ENCODE measurements at regions not wholly inside any gene's neighbourhood (a gene's known extent, or its start where the extent isn't known, plus 50 kb on each side); places are given as distances from the start of the nearest gene placed in this dataset.
A peak's percentile ranks its signal among the peaks of the same experiment; 100 is the strongest.
"Not testable (repeated sequence)": the region's sequence is repeated elsewhere in the genome, so short reads cannot be mapped to it uniquely, and the experiment has no call there.

GRCh38 chr2:89222063-89222732 is 530.7 kb downstream of the RPIA start:
- H3K36me3 ChIP-seq (ENCODE audit: insufficient read depth, low read length); H3K4me1 ChIP-seq (ENCODE audit: low read length); H4K20me1 ChIP-seq (ENCODE audit: insufficient read depth, low read depth, low read length); H2AFZ ChIP-seq (ENCODE audit: low read length); H3K27me3 ChIP-seq (ENCODE audit: low read length); H3K9me2 ChIP-seq (replicated peaks; ENCODE audit: insufficient read depth, low read length); H3K79me2 ChIP-seq (ENCODE audit: low read length); H3K9me3 ChIP-seq (ENCODE audit: low read length): not testable (repeated sequence)
- Histone ChIP-seq H3K27ac (ENCODE audit: low read length) (peak overlapping the region; percentile 85), H3K9ac (ENCODE audit: low read length) (peak overlapping the region; percentile 51; the same call in 1 of the 2 replicates), H3K4me3 (ENCODE audit: low read length) (peak overlapping the region; percentile 44; the same call in 1 of the 2 replicates), H3K4me2 (ENCODE audit: low read depth, low read length, poor library complexity, severe bottlenecking) (peak overlapping the region; percentile 35)
- DNase-seq, result peak; percentile 47

DNA sequence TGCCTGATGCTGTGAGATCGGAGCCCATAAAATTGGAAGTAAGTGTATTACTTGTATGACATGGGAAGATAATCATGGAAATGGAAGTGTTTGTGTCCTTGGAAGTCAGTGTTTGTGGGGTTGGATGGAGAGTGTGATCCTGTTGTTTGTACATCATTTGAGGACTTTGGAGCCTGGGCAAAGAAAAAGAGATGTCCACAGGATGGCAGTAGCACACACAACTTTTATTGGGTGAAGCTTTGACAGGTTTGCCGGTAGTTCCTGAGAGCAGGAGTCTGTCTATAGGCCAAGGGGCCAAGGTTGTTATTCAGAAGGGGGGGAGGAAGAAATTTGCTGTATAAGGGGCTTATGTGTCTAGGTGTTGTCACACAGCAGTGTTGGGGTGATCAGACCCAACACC is 533.3 kb downstream of the RPIA start:
- H3K27ac ChIP-seq (ENCODE audit: low read length); H3K4me2 ChIP-seq (ENCODE audit: low read depth, low read length, poor library complexity, severe bottlenecking): not testable (repeated sequence)

DNA sequence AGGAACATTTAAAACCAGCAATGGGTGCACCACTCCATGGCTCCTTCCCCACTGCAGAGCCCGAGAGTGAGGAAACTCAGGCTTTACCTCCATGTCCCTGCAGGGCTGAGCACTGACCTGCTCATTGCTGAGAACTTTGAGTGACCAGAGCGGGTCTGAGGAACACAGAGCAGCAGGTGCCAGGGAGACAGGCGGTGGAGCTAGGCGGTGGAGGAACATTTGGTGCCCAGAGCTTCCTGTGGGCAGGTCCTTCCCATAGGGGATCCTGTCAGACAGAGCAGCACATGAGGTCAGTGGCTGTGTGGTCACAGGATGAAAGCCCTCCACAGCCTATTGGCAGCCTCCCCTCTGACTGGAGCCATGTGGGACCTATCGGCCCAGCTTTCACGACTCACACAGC is 538.5 kb downstream of the RPIA start:
- H3K4me2 ChIP-seq (ENCODE audit: low read depth, low read length, poor library complexity, severe bottlenecking); H3K9me2 ChIP-seq (replicated peaks; ENCODE audit: insufficient read depth, low read length); H3K9me3 ChIP-seq (ENCODE audit: low read length); H3K79me2 ChIP-seq (ENCODE audit: low read length); DNase-seq; H2AFZ ChIP-seq (ENCODE audit: low read length); H3K4me1 ChIP-seq (ENCODE audit: low read length); H3K36me3 ChIP-seq (ENCODE audit: insufficient read depth, low read length); H3K27ac ChIP-seq (ENCODE audit: low read length); H4K20me1 ChIP-seq (ENCODE audit: insufficient read depth, low read depth, low read length); H3K4me3 ChIP-seq (ENCODE audit: low read length); H3K27me3 ChIP-seq (ENCODE audit: low read length); H3K9ac ChIP-seq (ENCODE audit: low read length): not testable (repeated sequence)

More for the DNA sequence above, 533.3 kb downstream of the RPIA start:
- not testable (repeated sequence) for H3K4me3 ChIP-seq (ENCODE audit: low read length); H4K20me1 ChIP-seq (ENCODE audit: insufficient read depth, low read depth, low read length); H3K9ac ChIP-seq (ENCODE audit: low read length); H3K9me3 ChIP-seq (ENCODE audit: low read length); H3K27me3 ChIP-seq (ENCODE audit: low read length); DNase-seq; H3K4me1 ChIP-seq (ENCODE audit: low read length); H3K79me2 ChIP-seq (ENCODE audit: low read length); H2AFZ ChIP-seq (ENCODE audit: low read length); H3K9me2 ChIP-seq (replicated peaks; ENCODE audit: insufficient read depth, low read length); H3K36me3 ChIP-seq (ENCODE audit: insufficient read depth, low read length)

DNA sequence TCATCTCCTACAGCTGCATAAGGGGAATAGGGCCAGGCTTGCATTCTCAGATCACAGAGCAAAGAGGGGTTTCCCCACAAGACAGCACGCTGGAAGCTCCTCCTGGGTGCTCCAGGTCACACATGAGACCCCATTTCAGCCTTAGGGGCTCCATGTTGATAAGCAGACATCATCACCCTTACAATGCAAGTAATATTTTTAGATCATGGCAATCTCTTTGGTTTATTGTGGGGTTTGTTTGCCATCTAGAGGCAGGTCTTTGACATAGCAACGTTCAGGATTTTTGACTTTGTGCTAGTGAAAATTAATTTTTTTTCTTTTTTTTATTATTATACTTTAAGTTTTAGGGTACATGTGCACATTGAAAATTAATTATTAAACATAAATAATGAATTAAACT is 539.8 kb downstream of the RPIA start:
- H4K20me1 ChIP-seq (ENCODE audit: insufficient read depth, low read depth, low read length); H3K9me3 ChIP-seq (ENCODE audit: low read length); H3K9me2 ChIP-seq (replicated peaks; ENCODE audit: insufficient read depth, low read length); H3K27me3 ChIP-seq (ENCODE audit: low read length); H3K36me3 ChIP-seq (ENCODE audit: insufficient read depth, low read length); H3K4me3 ChIP-seq (ENCODE audit: low read length); H3K27ac ChIP-seq (ENCODE audit: low read length); H3K4me1 ChIP-seq (ENCODE audit: low read length); H3K4me2 ChIP-seq (ENCODE audit: low read depth, low read length, poor library complexity, severe bottlenecking); DNase-seq; H3K9ac ChIP-seq (ENCODE audit: low read length); H3K79me2 ChIP-seq (ENCODE audit: low read length); H2AFZ ChIP-seq (ENCODE audit: low read length): not testable (repeated sequence)

DNA sequence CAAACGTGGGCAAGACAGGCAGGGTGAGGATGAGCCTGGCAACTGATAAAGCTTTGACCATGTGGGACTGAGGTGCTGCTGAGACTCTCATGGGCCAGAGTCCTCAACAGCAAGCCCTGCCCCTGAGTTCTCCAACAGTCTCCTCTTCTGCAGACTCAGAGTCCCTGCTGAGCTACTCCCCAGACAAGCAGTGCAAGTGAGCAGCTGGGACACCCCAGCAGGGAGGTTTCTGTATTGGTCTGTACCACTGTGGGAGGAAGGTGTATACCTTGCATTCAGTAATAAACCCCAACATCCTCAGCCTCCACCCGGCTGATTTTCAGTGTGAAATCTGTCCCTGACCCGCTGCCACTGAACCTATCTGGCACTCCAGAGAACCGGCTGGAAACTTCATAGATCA is 542.5 kb downstream of the RPIA start:
- H4K20me1 ChIP-seq (ENCODE audit: insufficient read depth, low read depth, low read length); H3K79me2 ChIP-seq (ENCODE audit: low read length); H3K9me2 ChIP-seq (replicated peaks; ENCODE audit: insufficient read depth, low read length); H3K4me1 ChIP-seq (ENCODE audit: low read length); H3K9me3 ChIP-seq (ENCODE audit: low read length); H2AFZ ChIP-seq (ENCODE audit: low read length); H3K36me3 ChIP-seq (ENCODE audit: insufficient read depth, low read length); DNase-seq; H3K27me3 ChIP-seq (ENCODE audit: low read length): not testable (repeated sequence)
- Histone ChIP-seq H3K4me3 (ENCODE audit: low read length) (peak overlapping the region; percentile 60; the same call in 1 of the 2 replicates), H3K4me2 (ENCODE audit: low read depth, low read length, poor library complexity, severe bottlenecking) (peak overlapping the region; percentile 61), H3K27ac (ENCODE audit: low read length) (peak overlapping the region; percentile 88), H3K9ac (ENCODE audit: low read length) (peak overlapping the region; percentile 69)

DNA sequence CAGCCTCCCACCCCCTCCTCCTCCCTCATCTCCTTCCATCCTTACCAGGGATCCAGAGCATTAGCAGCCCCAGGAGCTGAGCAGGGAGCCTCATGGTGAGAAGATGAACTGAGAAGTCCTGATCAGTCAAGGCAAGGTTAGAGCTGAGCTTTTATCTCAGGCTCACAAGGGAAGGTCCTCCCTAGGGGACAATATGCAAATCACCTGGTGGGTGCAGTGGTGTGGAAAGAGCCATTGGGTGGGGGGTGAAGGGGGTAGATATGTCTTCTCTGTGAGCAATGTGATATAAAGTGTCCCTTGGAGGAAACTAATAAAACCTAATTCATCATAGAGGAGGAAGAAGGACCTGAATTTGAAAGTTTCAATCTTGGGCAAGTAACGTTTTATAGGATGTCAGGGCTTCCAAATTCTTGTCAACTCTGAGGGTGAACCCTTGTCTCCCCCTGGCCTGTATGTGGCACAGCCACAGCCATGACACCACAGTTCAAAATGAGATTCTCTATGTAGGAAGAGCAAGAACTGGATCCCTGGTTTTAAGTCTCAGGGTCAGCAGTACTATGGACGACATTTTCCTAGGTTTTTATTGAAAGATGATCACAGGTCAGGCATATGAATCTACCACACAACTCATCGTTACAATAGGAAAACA is 543.5 kb downstream of the RPIA start:
- peak overlapping the region; percentile 60; the same call in 1 of the 2 replicates for H3K4me3 ChIP-seq (ENCODE audit: low read length)
- H3K79me2 ChIP-seq (ENCODE audit: low read length); H3K4me1 ChIP-seq (ENCODE audit: low read length); H3K36me3 ChIP-seq (ENCODE audit: insufficient read depth, low read length); H3K9me2 ChIP-seq (replicated peaks; ENCODE audit: insufficient read depth, low read length); H3K9me3 ChIP-seq (ENCODE audit: low read length); H3K27me3 ChIP-seq (ENCODE audit: low read length); H4K20me1 ChIP-seq (ENCODE audit: insufficient read depth, low read depth, low read length); DNase-seq; H2AFZ ChIP-seq (ENCODE audit: low read length): not testable (repeated sequence)
- H3K4me2 ChIP-seq (ENCODE audit: low read depth, low read length, poor library complexity, severe bottlenecking), result peak overlapping the region; percentile 61
- peak overlapping the region; percentile 69 for H3K9ac ChIP-seq (ENCODE audit: low read length)
- peak overlapping the region; percentile 88 for H3K27ac ChIP-seq (ENCODE audit: low read length)

DNA sequence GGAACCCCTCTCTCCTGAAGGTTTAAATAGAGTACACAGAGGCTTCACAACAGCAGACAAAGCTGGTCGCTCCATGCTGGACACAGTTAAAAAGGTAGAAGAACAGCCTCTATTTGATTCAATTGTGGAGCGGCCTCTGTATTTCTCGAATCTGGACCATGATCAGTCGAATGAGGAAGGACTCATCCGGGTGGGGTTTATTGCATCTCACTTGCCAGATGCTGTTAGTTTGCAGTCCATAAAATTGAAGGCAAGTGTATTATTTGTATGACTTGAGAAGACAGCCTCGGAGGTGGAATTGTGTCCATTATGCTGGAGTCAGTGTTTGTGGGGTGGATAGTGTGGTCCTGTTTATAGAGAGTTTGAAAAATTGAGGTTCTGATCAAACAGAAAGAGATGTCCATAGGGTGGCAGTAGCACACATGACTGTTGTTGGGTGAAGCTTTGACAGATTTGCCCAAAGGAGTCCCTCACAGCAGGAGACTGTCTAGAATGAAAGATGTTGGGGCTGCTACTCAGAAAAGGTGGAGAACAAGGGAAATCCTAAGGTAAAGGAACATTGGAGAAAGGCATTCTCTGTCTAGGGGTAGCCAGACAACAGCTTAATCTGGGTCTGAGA is 545.5 kb downstream of the RPIA start:
- not testable (repeated sequence) for H3K27ac ChIP-seq (ENCODE audit: low read length); H4K20me1 ChIP-seq (ENCODE audit: insufficient read depth, low read depth, low read length); H3K9me3 ChIP-seq (ENCODE audit: low read length); H3K4me3 ChIP-seq (ENCODE audit: low read length); DNase-seq; H3K27me3 ChIP-seq (ENCODE audit: low read length); H3K9ac ChIP-seq (ENCODE audit: low read length); H2AFZ ChIP-seq (ENCODE audit: low read length); H3K79me2 ChIP-seq (ENCODE audit: low read length); H3K36me3 ChIP-seq (ENCODE audit: insufficient read depth, low read length); H3K9me2 ChIP-seq (replicated peaks; ENCODE audit: insufficient read depth, low read length); H3K4me1 ChIP-seq (ENCODE audit: low read length); H3K4me2 ChIP-seq (ENCODE audit: low read depth, low read length, poor library complexity, severe bottlenecking)

- not testable (repeated sequence) for H3K27me3 ChIP-seq (ENCODE audit: low read length); H3K79me2 ChIP-seq (ENCODE audit: low read length); H3K27ac ChIP-seq (ENCODE audit: low read length); DNase-seq; H3K36me3 ChIP-seq (ENCODE audit: insufficient read depth, low read length); H3K4me1 ChIP-seq (ENCODE audit: low read length); H4K20me1 ChIP-seq (ENCODE audit: insufficient read depth, low read depth, low read length); H3K9me3 ChIP-seq (ENCODE audit: low read length); H3K4me2 ChIP-seq (ENCODE audit: low read depth, low read length, poor library complexity, severe bottlenecking); H3K9ac ChIP-seq (ENCODE audit: low read length); H2AFZ ChIP-seq (ENCODE audit: low read length); H3K9me2 ChIP-seq (replicated peaks; ENCODE audit: insufficient read depth, low read length); H3K4me3 ChIP-seq (ENCODE audit: low read length)
These were observed 546.3 kb downstream of the RPIA start for GRCh38 chr2:89237783-89238182.
